ENCODE measurements at regions not wholly inside any gene's neighbourhood (a gene's known extent, or its start where the extent isn't known, plus 50 kb on each side); places are given as distances from the start of the nearest gene placed in this dataset.

DNA sequence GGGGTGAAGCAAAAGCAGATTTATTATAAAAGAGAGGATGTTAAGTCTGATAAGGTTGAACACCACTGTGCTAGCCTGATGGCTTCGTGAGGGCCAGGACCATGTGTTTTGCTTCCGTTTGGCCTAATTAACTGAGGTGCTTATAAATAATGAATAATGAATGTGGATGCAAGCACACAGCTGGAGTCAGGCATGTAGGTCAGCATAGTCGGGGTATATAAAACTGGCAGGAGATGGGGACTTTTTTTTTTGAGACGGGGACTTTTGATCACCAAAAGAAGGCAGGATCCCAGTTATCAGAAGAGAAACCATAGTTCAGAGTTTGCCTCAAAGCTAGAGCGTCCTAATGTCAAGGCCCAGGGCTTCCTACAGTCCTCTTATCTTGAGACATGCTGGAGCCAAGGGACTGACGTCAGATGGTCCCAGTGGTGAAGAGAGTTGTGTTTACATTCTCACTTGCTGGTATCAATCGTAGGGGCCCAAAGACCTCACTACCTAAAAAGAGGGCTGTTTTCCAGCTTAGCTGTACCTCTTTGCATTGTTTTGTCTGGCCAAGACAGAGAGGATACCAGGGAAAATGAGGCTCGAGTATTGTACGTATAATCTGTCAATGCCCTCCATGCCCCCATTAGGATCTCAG lies 50.4 kb downstream of the RTL9 start:
- no peak for DNase-seq

GRCh38 chrX:110409925-110410324 lies 51.3 kb downstream of the RTL9 start:
- no peak for DNase-seq

DNA sequence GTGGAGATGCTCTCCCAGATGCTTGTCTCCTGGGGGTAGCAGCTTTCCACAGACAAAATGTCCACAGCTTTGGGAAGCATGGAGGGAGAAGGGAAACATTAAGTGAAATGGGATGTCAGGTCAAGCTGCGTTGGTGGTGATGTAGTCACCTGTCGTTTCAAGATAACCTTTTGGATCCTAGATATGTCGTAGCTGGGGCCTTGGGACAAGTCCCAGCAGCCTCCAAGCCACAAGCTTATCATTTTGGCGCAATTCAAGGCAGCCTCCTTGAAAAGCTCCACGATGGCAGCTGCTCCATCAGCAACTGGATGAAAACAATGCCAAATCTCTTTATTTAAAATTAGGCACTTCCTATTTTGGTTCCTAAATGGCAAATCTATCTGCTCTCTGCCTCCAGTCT lies 52.0 kb downstream of the RTL9 start:
- no peak for DNase-seq

- DNase-seq = peak; percentile 85
Measured at GRCh38 chrX:110412971-110413726, 54.5 kb downstream of the RTL9 start.

DNA sequence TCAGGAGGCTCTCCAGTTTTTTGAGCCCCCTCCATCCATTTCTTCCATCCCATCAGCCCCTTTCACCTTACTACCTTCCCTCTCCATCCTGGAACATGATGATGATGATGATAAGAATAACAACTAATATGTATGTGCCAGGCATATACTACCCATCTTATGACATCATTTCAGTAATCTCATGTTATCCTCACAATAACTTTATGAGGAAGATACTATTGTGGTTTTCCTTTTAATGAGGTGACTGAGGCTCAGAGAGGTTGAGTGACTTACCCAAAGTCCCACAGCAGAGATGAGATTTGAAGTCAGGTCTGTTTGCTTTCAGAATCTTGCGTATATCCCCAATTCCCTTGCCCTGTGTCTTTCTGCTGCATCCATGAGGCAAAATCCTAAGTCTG lies 55.1 kb downstream of the RTL9 start:
- no peak for DNase-seq

DNA sequence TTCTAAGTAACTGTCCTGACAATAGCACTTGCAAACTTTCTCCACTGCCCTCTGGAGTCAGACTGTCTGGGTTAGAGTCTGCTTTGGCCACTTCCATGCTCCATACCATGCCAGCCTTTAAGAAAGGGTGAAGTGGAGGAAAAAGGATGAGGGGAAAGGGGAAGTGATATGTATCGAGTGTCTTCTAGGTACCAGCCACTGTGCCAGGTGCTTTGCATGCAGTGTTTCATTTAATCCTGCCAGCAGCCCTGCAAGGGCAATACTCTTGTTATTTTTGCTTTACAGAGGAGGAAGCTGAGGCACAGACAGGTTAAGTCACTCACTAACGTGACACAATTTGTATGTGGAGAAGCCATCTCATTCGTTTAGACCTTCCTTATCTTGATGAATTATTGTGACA lies 55.6 kb downstream of the RTL9 start:
- DNase-seq = no peak

- no peak for DNase-seq
Measured at GRCh38 chrX:110414679-110415439, 56.2 kb downstream of the RTL9 start.

DNA sequence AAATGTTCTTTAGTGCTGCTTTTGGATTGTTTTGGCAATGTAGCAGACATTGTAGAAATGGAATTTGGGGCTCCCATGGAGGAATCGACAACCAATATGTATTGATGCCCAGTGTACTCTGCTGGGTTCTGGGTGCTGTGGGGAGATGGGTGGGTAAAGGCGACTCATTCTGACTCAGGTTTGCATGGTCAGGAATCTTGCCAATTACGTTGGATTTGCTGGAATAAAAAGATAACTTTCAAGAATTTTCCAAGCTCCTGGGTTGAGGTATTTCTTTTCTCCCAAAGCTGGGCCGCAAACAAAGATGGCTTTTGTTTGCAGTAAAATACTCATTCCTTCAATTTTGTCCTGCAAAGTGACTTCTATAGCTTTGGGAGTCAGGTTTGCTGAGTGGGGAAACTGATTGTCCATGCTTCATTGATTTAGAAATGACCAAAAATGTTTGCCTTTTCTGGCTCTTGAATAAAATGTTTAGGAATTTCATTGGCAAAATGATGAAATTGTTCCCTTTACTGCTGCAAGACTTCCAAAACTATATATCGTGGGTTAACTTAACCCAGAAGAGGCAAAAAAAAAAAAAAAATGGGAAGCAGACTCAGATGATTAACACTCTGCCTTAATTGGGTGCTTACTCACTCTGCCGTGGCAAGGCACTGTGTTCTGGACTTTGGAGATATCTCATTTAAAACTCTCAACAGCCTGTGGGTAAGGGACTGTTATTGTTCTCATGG lies 57.0 kb downstream of the RTL9 start:
- no peak for DNase-seq

DNA sequence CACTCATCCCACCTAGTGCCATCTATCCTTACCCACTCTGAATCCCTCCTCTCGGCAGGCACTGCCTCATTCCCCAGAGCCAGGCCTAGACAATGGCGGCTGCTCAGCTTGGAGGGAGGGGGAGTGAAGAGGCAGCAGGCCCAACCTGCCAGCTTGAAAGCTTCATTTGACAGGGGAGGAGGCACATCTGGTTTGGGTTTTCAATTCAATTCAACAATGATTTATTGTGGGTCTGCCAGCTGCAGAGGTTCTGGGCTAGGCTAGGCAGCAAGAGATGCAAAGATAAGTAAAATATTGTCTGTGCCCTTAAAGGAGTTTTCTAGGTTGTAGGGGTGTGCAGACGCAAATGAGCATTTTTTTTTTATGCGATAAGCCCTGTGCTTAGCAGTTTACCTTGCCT lies 58.5 kb downstream of the RTL9 start:
- DNase-seq = no peak

DNA sequence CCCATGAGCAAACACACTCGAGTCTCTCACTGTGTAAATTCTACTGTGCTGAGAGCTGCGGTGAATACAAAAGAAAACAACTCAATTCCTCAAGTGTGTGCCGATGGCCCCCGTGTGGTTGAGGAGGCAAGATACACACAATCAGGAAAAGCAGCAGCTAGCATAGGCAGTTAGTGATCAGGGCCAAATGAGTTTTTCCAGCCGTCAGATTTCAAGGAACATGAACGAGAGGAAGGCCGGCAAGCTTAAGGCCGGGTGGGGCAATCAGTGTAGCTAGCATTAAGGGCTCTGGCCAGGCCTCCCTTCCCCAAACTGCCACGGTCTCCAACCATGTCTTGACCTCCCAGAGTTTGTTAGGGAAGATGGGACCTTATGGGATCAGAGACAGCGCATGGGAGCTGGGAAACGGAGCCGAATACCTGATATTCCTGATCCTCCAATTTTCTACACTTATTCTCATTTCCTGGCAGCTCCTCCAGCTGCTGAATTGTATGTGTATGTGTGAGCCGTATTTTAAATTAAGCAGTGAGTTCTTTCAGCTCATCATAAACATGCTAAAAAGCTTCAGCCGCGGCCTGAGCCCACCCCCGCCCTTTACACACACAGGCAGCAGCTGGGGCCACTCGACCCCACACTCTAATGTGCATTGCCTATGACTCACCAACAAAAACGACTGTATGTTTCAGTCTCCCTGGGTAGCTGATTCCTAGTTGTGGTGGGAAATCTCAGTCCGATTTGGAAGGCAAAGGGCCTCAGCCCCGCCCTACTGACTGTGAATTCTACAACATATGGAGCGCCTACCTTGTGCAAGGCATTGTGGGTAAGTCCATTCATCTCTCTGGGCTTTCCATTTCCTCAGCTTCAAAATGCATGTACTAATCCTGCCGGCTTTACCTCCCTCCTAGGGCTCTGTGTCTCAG lies 59.9 kb downstream of the RTL9 start:
- no peak for DNase-seq

GRCh38 chrX:110419512-110419911 lies 60.9 kb downstream of the RTL9 start:
- no peak for DNase-seq

DNA sequence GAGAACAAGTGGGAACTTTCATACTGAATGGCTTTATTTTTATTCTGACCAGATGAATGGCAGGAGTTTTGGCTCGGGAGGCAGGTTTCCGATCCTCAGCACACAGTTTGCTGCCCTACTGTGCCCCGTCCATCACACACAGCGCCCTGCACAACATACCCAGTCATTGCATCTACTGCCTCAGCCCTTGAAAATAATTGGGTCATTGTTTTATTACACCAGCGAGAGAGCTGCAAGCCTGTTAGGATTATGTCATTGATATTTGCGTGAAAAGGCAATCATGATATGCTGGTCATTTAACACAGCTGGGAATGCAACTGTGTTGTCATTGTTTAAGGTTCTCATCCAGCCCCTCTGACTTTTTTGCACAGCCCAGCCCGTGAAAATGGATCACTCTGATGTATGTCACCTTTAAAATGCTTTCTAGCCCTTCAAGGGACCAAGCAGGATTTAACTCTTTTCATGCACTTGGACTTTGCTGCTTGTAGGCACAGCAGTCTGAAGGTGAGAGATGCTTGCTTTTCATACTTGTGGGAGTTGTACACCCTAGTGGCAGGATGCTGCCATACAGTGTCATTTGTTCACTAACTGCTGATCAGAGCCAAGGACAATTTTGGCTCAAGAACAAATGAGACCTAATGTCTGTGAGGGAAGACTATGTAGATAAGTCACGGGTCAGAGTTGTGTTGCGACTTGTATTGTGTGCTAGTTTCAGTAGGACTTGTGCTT lies 62.3 kb downstream of the RTL9 start:
- DNase-seq = peak; percentile 9

DNA sequence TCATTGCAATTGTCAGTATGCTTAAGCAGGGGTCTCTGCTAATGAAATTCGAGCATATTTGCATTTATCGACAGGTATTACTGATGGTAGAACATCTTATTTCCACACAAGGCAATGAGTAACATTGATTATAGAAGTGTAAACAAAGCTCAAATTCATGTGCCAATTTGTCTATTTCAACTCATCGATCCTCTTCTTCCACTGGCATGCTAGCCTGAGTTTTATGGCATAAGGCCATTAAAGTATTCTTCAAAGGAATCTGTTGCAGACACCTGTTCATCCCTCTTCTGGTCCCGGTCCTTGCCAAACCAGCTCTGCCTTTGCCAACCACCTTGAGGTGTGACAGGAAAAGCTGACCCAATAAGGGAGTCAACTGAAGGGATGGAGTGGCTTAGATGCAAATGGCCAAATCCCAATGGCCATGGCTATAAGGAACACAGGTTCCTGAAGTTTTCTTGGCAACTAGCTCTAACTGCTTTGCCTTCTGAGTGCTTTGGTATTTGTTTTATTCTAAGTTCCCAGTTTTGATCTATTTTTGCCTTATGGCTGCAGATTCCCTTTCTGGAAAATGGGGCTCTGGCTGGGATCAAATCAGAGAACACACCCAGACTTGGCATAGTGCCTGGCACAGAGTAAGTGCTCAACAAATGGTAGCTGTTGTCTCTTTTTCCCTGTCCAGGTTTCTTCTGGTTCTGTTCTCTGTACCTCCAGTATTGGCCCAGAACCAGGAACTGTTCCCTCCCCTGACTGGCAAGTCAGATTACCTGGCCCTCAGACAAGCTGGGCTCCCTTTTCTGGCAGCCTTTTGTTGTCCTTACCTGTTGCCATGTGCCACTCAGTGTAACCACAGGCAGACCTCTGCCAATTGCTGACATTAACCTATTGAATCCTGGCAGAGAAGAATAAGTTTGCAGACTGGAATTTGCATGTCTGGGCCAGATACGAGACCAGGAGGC lies 63.1 kb downstream of the RTL9 start:
- no peak for DNase-seq

DNA sequence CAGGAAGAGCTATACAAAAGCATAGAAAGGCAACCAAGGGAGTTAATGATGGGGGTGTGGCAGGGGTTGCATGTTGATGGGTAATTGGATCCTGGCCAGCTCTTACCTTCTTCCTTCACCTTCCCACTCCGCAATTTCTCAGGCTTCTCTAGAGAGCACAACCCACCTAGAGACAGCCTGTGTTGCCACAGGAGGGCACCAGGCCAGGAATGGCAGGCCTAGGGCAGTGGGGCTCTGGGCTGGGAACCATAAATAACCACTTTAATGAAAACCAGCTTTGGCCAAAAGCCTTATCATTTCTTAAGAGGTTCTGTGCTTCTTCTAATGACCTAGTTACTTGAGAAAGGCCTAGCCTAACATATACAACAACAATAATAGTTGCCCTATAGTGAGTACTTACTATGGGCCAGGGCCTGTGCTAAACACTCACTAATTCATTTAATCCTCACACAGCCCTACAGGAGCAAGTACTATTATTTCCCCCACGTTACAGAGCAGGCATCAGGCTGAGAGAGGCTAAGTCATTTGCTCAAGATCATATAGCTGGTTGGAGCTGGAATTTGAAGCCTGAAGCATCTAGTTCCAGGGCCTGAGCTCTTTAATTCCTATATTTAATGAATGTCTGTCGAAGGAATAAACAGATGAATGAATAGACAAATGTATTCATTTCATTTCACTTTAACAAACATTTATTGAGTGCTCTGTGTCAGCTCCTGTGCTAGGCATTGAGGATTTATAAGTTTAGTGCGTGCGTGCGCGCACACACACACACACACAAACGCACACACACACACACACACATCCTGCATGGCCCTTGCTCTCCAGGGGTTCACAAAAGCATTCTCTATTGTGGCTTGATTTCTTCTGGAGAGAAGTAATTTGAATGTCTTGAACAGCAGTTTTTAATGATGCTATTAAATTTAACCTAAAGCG lies 66.8 kb downstream of the RTL9 start:
- DNase-seq = no peak

GRCh38 chrX:110426155-110426504 lies 67.5 kb downstream of the RTL9 start:
- DNase-seq = no peak

- DNase-seq = no peak
Measured at GRCh38 chrX:110427076-110427475, 68.4 kb downstream of the RTL9 start.

DNA sequence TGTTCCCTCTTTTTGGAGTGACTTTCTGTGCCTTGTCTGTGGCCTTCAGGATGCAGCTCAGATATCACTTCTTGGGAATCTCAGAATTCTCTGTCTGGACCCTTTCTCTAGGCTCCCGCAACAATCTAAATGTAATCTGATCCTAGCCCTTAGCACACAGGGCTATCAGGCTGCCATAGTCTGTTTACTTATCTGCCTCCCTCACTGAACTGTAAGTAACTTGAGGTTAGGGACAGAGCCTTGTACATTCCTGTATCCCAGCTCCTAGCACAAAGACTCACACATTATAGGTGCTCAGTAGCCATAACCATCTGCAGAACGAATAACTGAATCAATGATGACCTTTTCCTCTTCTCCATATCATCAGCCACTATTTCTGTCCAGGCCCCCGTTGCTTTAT lies 69.5 kb downstream of the RTL9 start:
- no peak for DNase-seq

- no peak for DNase-seq
Measured at GRCh38 chrX:110430293-110431076, 71.8 kb downstream of the RTL9 start.

Measured in NCI-H1694 treated with DMSO at 0.1 percent for 48 hours (cell line).